ENCODE measurements at regions not wholly inside any gene's neighbourhood (a gene's known extent, or its start where the extent isn't known, plus 50 kb on each side); places are given as distances from the start of the nearest gene placed in this dataset.

GRCh38 chr3:56885453-56885852 is 83.7 kb upstream of the ARHGEF3 start:
- CTCF ChIA-PET = no interaction called here

GRCh38 chr3:56884387-56884786 is 82.6 kb upstream of the ARHGEF3 start:
- Histone ChIP-seq H3K4me1 (replicated peaks; ENCODE audit: insufficient read depth) (peaks cover 11% of the 10 kb centered on the region), H2AFZ (no peak overlapping the region), H3K79me2 (ENCODE audit: low read depth) (no peaks in the 10 kb centered on the region), H3K27me3 (ENCODE audit: insufficient read depth, low read depth) (no peaks in the 10 kb centered on the region), H3K4me3 (no peak overlapping the region), H3K27ac (no peak overlapping the region), H4K20me1 (ENCODE audit: insufficient read depth) (no peaks in the 10 kb centered on the region), H3K9me2 (ENCODE audit: insufficient read depth) (no peaks in the 10 kb centered on the region), H3K4me2 (no peak overlapping the region), H3K36me3 (ENCODE audit: low read depth) (no peaks in the 10 kb centered on the region), H3F3A (ENCODE audit: insufficient read depth, low read depth) (no peaks in the 10 kb centered on the region), H3K9me3 (ENCODE audit: insufficient read depth, low read depth) (no peaks in the 10 kb centered on the region)
- no peak for TF ChIP-seq EZH2 (IDR thresholded peaks at IDR 0.05; ENCODE audit: low read depth)
- TF ChIP-seq, protein P1, sequence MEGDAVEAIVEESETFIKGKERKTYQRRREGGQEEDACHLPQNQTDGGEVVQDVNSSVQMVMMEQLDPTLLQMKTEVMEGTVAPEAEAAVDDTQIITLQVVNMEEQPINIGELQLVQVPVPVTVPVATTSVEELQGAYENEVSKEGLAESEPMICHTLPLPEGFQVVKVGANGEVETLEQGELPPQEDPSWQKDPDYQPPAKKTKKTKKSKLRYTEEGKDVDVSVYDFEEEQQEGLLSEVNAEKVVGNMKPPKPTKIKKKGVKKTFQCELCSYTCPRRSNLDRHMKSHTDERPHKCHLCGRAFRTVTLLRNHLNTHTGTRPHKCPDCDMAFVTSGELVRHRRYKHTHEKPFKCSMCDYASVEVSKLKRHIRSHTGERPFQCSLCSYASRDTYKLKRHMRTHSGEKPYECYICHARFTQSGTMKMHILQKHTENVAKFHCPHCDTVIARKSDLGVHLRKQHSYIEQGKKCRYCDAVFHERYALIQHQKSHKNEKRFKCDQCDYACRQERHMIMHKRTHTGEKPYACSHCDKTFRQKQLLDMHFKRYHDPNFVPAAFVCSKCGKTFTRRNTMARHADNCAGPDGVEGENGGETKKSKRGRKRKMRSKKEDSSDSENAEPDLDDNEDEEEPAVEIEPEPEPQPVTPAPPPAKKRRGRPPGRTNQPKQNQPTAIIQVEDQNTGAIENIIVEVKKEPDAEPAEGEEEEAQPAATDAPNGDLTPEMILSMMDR (conservative IDR thresholded peaks at IDR 0.05) = no peak
- BruUV-seq (replicated peaks) = no TSS peak
- POLR2A ChIA-PET (ENCODE audit: unreplicated experiment) = interaction anchor here (0.6 kb wide), 1 partner anchor 28 kb away, joined by 4 read pairs; no protein-coding TSS in a partner anchor
- DNase-seq = peak; percentile 38 to 70
- intact Hi-C loops (cut with micrococcal nuclease; ENCODE audit: unreplicated experiment) = no loop called here
- CTCF ChIA-PET = no interaction called here

More at GRCh38 chr3:56885453-56885852, 83.7 kb upstream of the ARHGEF3 start:
- Histone ChIP-seq H3K4me1 (replicated peaks; ENCODE audit: insufficient read depth) (peaks cover 9% of the 10 kb centered on the region), H3K36me3 (ENCODE audit: low read depth) (no peaks in the 10 kb centered on the region), H3K4me3 (no peak overlapping the region), H3K4me2 (no peak overlapping the region), H2AFZ (no peak overlapping the region), H3K9me3 (ENCODE audit: insufficient read depth, low read depth) (no peaks in the 10 kb centered on the region), H3F3A (ENCODE audit: insufficient read depth, low read depth) (no peaks in the 10 kb centered on the region), H3K9me2 (ENCODE audit: insufficient read depth) (no peaks in the 10 kb centered on the region), H3K27me3 (ENCODE audit: insufficient read depth, low read depth) (no peaks in the 10 kb centered on the region), H4K20me1 (ENCODE audit: insufficient read depth) (no peaks in the 10 kb centered on the region), H3K27ac (no peak overlapping the region), H3K79me2 (ENCODE audit: low read depth) (no peaks in the 10 kb centered on the region)
- DNase-seq = no peak
- TF ChIP-seq, protein P1 (conservative IDR thresholded peaks at IDR 0.05) = no peak
- TF ChIP-seq EZH2 (IDR thresholded peaks at IDR 0.05; ENCODE audit: low read depth) = no peak
- no TSS peak for BruUV-seq (replicated peaks)
- intact Hi-C loops (cut with micrococcal nuclease; ENCODE audit: unreplicated experiment) = no loop called here
- POLR2A ChIA-PET (ENCODE audit: unreplicated experiment) = no interaction called here

GRCh38 chr3:56883828-56884227 is 82.1 kb upstream of the ARHGEF3 start:
- H2AFZ ChIP-seq = no peak overlapping the region
- H3K4me2 ChIP-seq = no peak overlapping the region
- POLR2A ChIA-PET (ENCODE audit: unreplicated experiment) = no interaction called here
- intact Hi-C loops (cut with micrococcal nuclease; ENCODE audit: unreplicated experiment) = no loop called here
- H3K36me3 ChIP-seq (ENCODE audit: low read depth) = no peaks in the 10 kb centered on the region
- H3K9me2 ChIP-seq (ENCODE audit: insufficient read depth) = no peaks in the 10 kb centered on the region
- TF ChIP-seq EZH2 (IDR thresholded peaks at IDR 0.05; ENCODE audit: low read depth) = no peak
- TF ChIP-seq, protein P1 (conservative IDR thresholded peaks at IDR 0.05) = no peak
- CTCF ChIA-PET = no interaction called here
- no peak overlapping the region for H3K4me3 ChIP-seq
- no peaks in the 10 kb centered on the region for H3F3A ChIP-seq (ENCODE audit: insufficient read depth, low read depth)
- H3K9me3 ChIP-seq (ENCODE audit: insufficient read depth, low read depth) = no peaks in the 10 kb centered on the region
- no peaks in the 10 kb centered on the region for H3K79me2 ChIP-seq (ENCODE audit: low read depth)
- no peaks in the 10 kb centered on the region for H3K27me3 ChIP-seq (ENCODE audit: insufficient read depth, low read depth)
- no TSS peak for BruUV-seq (replicated peaks)
- no peak overlapping the region for H3K27ac ChIP-seq
- no peak for DNase-seq
- H3K4me1 ChIP-seq (replicated peaks; ENCODE audit: insufficient read depth) = peaks cover 11% of the 10 kb centered on the region
- H4K20me1 ChIP-seq (ENCODE audit: insufficient read depth) = no peaks in the 10 kb centered on the region
